Smooth muscle cell (in vitro differentiated cells): ENCODE measurements at regions not wholly inside any gene's neighbourhood (a gene's known extent, or its start where the extent isn't known, plus 50 kb on each side); places are given as distances from the start of the nearest gene placed in this dataset.

Source experiments
- DNase-seq: peaks from one replicate; lab custom pipeline; 2025; ENCODE audit not compliant: unreplicated experiment; lab: John Stamatoyannopoulos, UW
- H2AFZ ChIP-seq: fragments of 200-600 bp; sonication (generic); 2 replicates; pipeline ENCODE4 v1.6.0; 2016; ENCODE audit warnings: antibody characterized with exemption, low read depth, mild to moderate bottlenecking
- H3F3A ChIP-seq: fragments of 200-600 bp; sonication (generic); 2 replicates; pipeline ENCODE4 v1.6.0; 2017; ENCODE audit warnings: antibody characterized with exemption, low read depth
- H3K27ac ChIP-seq: fragments of 200-600 bp; sonication (generic); 2 replicates; pipeline ENCODE4 v1.5.1; 2016; ENCODE audit warnings: low read depth, mild to moderate bottlenecking
- H3K27me3 ChIP-seq: fragments of 200-600 bp; sonication (generic); 2 replicates; pipeline ENCODE4 v1.6.1; 2016; ENCODE audit warnings: low read depth, mild to moderate bottlenecking
- H3K36me3 ChIP-seq: fragments of 200-600 bp; sonication (generic); 2 replicates; pipeline ENCODE4 v1.5.1; 2016; ENCODE audit warnings: low read depth
- H3K4me1 ChIP-seq: fragments of 200-600 bp; sonication (generic); 2 replicates; pipeline ENCODE4 v1.5.1; 2016; ENCODE audit warnings: low read depth
- H3K4me2 ChIP-seq: fragments of 200-600 bp; sonication (generic); 2 replicates; pipeline ENCODE4 v1.6.0; 2016; ENCODE audit warnings: mild to moderate bottlenecking
- H3K4me3 ChIP-seq: fragments of 200-600 bp; sonication (generic); 2 replicates; pipeline ENCODE4 v1.5.1; 2016; ENCODE audit warnings: mild to moderate bottlenecking
- H3K79me2 ChIP-seq: fragments of 200-600 bp; sonication (generic); 2 replicates; pipeline ENCODE4 v1.6.0; 2016; ENCODE audit warnings: low read depth, mild to moderate bottlenecking
- H3K9ac ChIP-seq: fragments of 200-600 bp; sonication (generic); 2 replicates; pipeline ENCODE4 v1.6.0; 2016; ENCODE audit warnings: low read depth
- H3K9me3 ChIP-seq: fragments of 200-600 bp; sonication (generic); replicated peaks from 2 replicates; pipeline ENCODE4 v1.5.1; 2016; ENCODE audit warnings: low read depth
- H4K20me1 ChIP-seq: fragments of 200-600 bp; sonication (generic); 2 replicates; pipeline ENCODE4 v1.6.0; 2016; ENCODE audit warnings: low read depth
- CTCF ChIP-seq: fragments of 200-600 bp; sonication (generic); IDR thresholded peaks from 2 replicates; pipeline ENCODE4 v1.5.1; 2017; ENCODE audit warnings: borderline replicate concordance, mild to moderate bottlenecking, antibody characterized with exemption; ENCODE audit not compliant: insufficient read depth, poor library complexity, severe bottlenecking
- WGBS: methylation state at CpG from one replicate; pipeline ENCODE4 v1.1.7; 2016; ENCODE audit warnings: low lambda C conversion rate; 5-methylcytosine and 5-hydroxymethylcytosine counted together

DNA sequence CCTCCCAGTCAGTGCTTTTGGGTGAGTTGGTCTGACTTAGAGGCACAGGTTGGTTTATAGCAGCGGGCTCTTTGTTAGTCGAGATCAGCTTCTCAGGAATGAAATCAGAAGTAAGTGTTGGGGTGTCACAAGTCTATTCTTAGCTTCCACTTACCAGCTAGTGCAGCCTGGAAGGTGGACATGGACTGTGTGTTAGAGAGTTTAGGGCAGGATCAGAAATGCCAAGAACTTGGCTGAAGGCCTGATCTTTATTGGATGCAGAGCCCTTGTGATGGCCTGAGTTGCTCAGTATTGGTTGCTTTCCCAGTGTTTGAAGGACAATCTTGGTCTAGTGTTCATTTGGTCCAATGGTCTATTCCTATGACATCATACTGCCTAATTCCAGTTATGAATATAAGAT lies 377.0 kb upstream of the USP24 start:
- Histone ChIP-seq H3K36me3 (no peaks in the 10 kb centered on the region), H3K4me3 (no peak overlapping the region), H3K9ac (no peak overlapping the region), H3K9me3 (no peaks in the 10 kb centered on the region), H3K27ac (no peak overlapping the region), H3K79me2 (no peaks in the 10 kb centered on the region), H3F3A (no peaks in the 10 kb centered on the region), H3K4me2 (no peak overlapping the region), H4K20me1 (no peaks in the 10 kb centered on the region), H3K4me1 (peaks cover 3% of the 10 kb centered on the region), H3K27me3 (no peaks in the 10 kb centered on the region), H2AFZ (no peak overlapping the region)
- TF ChIP-seq CTCF = no peak
- DNase-seq = no peak
- WGBS = 91% methylated on average over 2 of the region's 2 CpGs

DNA sequence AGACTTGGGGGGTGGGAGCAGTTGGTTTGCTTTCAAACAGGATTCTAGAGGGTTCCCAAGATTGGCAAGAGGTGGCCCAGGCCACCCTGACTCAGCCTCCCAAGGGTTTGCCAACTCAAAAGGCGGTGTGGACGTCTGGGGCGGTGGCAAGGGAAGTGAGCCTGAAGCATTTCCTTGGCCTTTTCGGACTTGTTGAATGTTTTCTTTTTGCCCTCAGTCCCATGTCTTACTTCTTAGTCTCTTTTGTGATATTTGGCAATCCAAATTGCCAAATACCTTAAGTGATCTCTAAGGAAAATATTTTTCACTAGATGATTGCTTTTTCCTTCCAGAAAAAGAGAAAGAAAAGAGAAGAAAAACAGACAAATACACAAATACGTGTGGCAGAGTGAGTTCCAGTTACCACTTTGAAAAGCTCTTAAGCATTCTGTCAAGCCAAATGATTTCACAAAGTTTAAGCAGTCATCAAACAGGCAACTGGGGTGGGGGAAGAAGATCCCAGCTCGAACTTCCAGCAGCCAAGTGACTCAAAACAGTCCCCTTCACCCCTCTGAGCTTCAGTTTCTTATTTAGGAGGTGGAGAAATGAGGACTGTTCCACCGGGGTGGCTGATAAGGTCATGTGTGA lies 374.6 kb upstream of the USP24 start:
- H3K9me3 ChIP-seq = no peaks in the 10 kb centered on the region
- H3K27ac ChIP-seq = no peak overlapping the region
- H3K36me3 ChIP-seq = no peaks in the 10 kb centered on the region
- H3K4me1 ChIP-seq = peaks cover 11% of the 10 kb centered on the region
- no peak overlapping the region for H3K4me2 ChIP-seq
- peak overlapping the region; percentile 44 for H2AFZ ChIP-seq
- H3F3A ChIP-seq = no peaks in the 10 kb centered on the region
- H4K20me1 ChIP-seq = no peaks in the 10 kb centered on the region
- no peak overlapping the region for H3K9ac ChIP-seq
- DNase-seq = no peak
- no peak overlapping the region for H3K4me3 ChIP-seq
- H3K79me2 ChIP-seq = no peaks in the 10 kb centered on the region
- 72% methylated on average over 7 of the region's 7 CpGs for WGBS
- no peak for TF ChIP-seq CTCF
- no peaks in the 10 kb centered on the region for H3K27me3 ChIP-seq

- H3K27ac ChIP-seq = no peak overlapping the region
- TF ChIP-seq CTCF = no peak
- no peaks in the 10 kb centered on the region for H3K27me3 ChIP-seq
Observed at GRCh38 chr1:55588309-55588708, 373.1 kb upstream of the USP24 start.

GRCh38 chr1:55586771-55587170 lies 371.6 kb upstream of the USP24 start:
- H2AFZ ChIP-seq = no peak overlapping the region
- H3F3A ChIP-seq = peaks cover 4% of the 10 kb centered on the region
- H3K9ac ChIP-seq = no peak overlapping the region
- no peaks in the 10 kb centered on the region for H3K36me3 ChIP-seq
- no peaks in the 10 kb centered on the region for H3K79me2 ChIP-seq
- no peak overlapping the region for H3K27ac ChIP-seq
- WGBS = 98% methylated on average over 3 of the region's 3 CpGs
- H3K4me2 ChIP-seq = no peak overlapping the region
- H3K4me3 ChIP-seq = no peak overlapping the region
- no peak for DNase-seq
- no peaks in the 10 kb centered on the region for H3K27me3 ChIP-seq
- H4K20me1 ChIP-seq = no peaks in the 10 kb centered on the region
- H3K9me3 ChIP-seq = no peaks in the 10 kb centered on the region
- H3K4me1 ChIP-seq = peaks cover 16% of the 10 kb centered on the region
- TF ChIP-seq CTCF = no peak

More at GRCh38 chr1:55588309-55588708, 373.1 kb upstream of the USP24 start:
- H4K20me1 ChIP-seq = no peaks in the 10 kb centered on the region
- H3K9me3 ChIP-seq = no peaks in the 10 kb centered on the region
- no peak overlapping the region for H3K4me2 ChIP-seq
- no peak overlapping the region for H3K4me3 ChIP-seq
- H3F3A ChIP-seq = no peaks in the 10 kb centered on the region
- 76% methylated on average over 2 of the region's 2 CpGs for WGBS
- no peak overlapping the region for H3K9ac ChIP-seq
- no peak for DNase-seq
- H2AFZ ChIP-seq = no peak overlapping the region
- H3K36me3 ChIP-seq = no peaks in the 10 kb centered on the region
- H3K79me2 ChIP-seq = no peaks in the 10 kb centered on the region
- peaks cover 15% of the 10 kb centered on the region for H3K4me1 ChIP-seq
